Suppressor macrophage treated with lipopolysaccharide for 1 hour (primary cell): ENCODE measurements at regions not wholly inside any gene's neighbourhood (a gene's known extent, or its start where the extent isn't known, plus 50 kb on each side); places are given as distances from the start of the nearest gene placed in this dataset.
A peak's percentile ranks its signal among the peaks of the same experiment; 100 is the strongest.
"Not testable (repeated sequence)": the region's sequence is repeated elsewhere in the genome, so short reads cannot be mapped to it uniquely, and the experiment has no call there.

Experiments used
- DNase-seq, 3 donors: peaks; one replicate each; pipeline ENCODE4 v3.0.0-alpha.2; 2020 to 2022

DNA sequence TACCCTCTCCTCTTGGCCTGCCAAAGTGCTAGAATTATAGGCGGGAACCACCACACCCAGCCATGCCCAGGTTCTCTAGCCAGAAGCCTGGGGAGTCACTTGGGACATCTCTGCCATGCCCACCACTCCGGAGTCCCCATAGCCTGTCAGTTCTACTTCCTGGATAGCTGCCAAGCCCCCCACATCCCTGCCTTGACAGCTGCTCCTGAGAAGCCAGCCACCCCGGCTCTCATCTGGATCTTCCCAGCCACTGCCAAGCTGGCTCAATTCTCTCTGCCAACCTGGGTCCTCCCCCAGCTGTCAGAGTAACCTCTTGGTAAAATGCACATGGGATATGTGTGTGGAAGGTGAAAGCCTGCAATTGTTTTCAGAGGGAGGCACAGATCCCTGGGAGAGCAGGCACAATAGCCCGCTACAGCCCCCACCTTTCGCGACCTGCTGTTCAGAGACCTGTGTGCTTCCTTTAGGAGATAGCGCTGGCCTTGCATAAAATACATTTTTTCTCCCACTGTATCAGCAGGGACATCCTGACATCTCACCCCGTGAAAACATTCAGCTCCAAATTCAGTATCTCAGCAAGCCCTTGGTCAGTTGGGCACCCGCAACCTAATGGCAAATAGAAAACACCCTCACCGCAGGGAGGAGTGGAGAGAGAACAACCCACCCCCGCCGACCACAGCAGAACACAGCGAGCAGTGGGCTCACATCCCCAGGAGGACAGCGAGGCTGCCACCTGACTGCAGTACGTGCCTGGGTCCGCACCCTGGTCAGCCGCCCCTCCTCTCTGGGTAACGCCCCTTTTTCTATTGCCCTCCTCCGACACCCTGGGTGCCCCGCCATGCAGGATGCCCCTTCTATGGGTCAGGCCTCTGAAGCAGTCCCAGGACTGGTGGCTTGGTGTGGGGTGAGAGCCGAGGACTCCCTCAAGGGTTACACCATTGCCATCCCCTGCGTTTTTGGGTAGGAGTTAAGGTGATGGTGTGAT, 1342.2 kb downstream of the BRD1 start:
- no peak for DNase-seq

DNA sequence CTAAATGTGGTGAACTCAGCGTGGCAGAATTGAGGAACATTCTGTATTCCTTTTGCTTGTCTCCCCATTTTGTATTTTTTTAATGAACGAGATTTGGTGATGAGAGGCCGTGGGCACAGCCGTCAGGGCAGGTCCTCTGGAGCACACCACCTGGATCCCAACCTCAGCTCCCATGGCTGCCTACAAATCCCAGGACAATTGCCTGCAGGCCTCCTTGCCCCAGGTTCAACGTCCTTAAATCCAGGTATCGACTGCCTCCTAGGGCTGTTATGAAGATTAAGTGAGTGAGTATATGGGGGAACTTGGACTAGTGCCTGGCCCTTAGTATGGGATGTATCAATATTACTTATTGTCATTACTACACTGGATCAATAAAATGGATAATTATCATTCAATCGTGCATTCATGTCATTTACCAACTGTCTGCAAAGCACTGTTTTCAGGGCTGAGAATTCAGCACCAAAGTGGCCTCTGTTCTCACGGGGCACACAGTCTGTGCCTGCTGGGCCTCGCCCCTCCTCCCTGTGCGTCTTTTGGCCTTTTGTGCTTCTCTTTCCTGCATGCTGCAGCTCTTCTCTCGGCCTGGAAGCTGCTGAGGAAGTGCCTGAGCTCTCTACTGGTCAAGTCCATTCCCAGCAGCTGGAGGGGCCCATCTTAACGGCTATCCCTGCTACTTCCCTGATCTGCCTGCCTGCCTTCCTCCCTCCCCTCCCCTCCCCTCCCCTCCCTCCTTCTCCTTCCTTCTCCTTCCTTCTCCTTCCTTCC, 1343.7 kb downstream of the BRD1 start:
- DNase-seq: no peak

GRCh38 chr22:48482771-48483170, 1344.9 kb downstream of the BRD1 start:
- DNase-seq: no peak

GRCh38 chr22:48482198-48482597, 1345.5 kb downstream of the BRD1 start:
- DNase-seq: not testable (repeated sequence)

- DNase-seq: no peak
Measured at GRCh38 chr22:48481748-48482147, 1345.9 kb downstream of the BRD1 start.

DNA sequence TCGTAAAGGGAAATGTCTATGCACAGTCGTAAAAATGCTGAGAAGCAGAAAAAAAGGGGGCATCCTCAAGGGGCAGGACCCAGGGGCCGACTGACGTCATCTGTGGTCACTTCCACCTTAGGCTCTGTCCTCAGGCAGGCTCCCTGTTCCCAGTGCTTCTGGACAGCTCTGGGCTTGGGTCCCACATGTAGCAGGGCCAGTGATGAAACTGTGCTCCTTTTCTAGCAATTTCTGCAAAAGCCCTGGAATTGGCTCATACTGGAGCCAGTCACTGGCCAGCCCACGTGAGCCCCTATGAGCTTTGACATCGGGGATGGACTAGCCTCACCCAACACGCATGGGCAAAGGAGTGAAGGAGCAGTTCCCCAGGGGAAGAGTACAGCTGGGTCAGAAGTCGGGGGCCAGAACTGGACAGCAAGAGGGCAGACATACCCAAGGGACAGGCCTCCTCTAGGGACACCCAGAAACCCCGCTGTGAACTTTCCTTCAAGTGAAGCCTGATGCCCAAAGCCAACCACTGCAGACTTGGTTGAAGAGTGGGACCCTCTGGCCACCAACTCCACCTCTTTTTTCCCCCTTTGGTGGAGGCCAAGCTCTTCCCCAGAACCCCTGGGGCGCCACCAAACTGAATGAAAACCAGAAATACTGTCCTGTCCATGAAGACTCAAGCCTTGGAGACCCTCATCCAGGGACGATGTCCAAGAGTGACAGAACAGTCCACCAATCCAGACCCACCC, 1349.0 kb downstream of the BRD1 start:
- no peak for DNase-seq

DNA sequence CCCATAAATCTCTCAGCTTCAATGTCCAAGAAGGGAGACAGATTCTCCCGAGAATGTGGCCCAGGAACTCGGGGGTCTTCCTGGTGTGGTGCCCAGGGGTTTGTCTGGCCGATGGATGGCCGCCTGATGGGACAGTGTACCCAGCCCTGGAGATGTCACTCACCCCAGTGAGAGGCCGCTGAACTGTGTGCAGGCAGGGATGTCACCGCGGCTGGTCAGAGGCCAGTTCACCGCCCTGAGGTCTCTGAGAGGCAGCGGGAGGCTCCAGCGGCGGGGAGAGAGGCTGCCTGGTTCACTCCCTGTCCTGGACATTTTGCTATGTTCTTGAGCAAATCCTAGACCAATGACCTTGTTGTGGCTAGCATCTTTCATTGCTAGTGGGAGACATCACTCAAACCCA, 1349.5 kb downstream of the BRD1 start:
- no peak for DNase-seq

GRCh38 chr22:48477031-48477721, 1350.5 kb downstream of the BRD1 start:
- DNase-seq: no peak

GRCh38 chr22:48476577-48476976, 1351.1 kb downstream of the BRD1 start:
- no peak for DNase-seq

DNA sequence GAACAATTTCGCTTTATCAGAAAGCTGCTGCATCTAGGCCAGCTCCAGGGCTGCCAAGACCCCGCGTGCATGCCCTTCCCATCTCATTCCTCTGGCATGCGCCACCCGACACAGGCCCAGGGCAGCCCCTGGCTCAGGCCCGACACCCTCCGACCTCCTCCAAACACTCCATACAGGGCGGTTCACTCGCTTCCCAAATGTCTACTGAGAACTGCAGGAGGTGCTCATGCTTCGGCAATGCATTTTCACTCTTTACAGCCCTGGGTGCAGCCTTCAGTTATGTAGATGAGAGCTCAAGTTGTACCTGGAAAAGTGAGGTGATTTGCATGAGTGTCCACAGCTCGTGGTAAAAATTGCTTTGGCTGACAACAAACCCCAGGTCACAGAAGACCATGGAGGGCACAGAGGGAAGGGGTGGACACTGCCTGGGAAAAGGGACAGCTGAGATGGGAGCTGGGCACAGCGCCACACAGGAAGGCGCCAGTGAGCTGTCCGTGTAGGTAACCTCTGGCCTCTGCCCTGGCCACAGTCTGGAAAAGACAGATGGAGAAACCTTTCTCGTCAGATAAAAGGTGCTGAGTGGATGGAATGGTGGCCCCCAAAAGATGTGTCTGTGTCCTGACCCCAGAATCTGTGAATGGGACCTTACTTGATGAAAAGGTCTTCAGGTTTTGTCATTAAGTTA, 1351.9 kb downstream of the BRD1 start:
- no peak for DNase-seq

DNA sequence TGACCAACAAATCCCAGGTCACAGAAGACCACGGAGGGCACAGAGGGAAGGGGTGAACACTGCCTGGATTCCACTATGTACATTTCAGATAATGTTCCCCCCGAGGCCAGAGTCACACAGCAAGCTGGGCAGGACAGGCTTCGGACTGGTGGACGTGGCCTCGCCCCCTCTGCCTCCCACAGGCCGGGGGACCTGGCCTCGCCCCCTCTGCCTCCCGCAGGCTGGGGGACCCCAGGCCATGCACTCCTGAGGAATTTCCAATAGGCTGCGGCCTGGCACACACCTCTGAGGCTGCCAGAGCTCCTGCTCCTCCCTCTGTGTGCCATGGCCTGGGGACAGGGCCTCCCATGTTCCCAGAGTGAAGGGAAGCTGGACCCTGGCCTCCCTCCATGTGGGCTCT, 1352.8 kb downstream of the BRD1 start:
- no peak for DNase-seq

DNA sequence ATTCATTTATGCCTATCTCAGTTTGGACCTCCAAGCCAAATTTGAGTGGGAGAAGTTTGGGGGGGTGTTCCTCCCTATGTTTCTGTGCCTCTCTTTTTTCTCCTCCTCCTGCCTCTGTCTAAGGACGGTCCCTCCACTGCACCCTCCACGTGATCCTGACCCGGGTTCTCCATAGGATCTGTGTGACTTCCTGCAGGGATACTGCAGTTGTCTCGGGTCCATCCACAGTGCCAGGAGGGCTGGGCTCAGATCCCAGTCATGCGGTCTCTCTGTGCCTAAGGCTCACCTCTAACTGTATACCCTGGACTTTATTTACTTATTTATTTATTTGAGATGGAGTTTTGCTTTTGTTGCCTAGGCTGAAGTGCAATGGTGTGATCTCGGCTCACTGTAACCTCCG, 1354.5 kb downstream of the BRD1 start:
- DNase-seq: no peak

GRCh38 chr22:48464246-48464645, 1363.4 kb downstream of the BRD1 start:
- DNase-seq: no peak

- DNase-seq: no peak
Measured at GRCh38 chr22:48459859-48460823, 1367.5 kb downstream of the BRD1 start.

DNA sequence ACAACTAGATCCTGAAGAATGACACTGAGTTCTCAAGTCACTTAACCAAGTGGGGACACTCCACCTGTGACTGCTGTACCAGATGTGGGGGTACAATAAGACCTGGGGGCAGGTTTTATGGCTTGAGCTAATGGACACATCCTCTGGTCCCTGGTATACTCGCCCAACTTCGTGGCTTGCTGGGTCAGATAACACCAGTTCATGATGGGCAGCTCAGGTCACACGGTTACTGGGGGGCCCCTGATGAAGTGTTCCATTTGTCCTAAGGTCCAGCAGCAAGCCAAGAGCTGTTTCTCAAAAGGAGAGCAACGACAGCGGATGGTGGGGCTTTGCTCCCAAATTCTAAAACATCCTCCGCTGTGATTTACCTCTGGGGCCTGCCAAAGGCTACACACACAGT, 1368.4 kb downstream of the BRD1 start:
- DNase-seq: no peak

DNA sequence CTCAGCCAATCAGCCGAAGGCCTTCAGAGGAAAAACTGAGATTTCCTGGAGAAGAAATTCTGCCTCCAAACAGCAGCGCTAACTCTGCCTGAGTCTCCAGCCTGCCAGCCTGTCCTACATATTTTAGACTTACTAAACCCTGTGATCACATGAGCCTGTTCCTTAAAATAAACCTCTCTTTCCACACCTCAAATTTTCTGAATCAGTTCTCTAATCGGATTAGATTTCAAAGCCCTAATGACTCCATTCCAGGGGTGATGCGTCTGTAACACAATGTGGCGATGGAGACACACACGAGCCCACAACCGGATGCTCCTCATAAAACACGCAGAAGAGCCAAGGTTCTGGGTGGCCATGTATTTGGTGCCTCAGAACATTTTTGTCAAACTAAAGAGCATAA, 1371.2 kb downstream of the BRD1 start:
- peak in 1 of 3 donors; percentile 0 for DNase-seq

GRCh38 chr22:48453751-48454485, 1373.8 kb downstream of the BRD1 start:
- DNase-seq: no peak

DNA sequence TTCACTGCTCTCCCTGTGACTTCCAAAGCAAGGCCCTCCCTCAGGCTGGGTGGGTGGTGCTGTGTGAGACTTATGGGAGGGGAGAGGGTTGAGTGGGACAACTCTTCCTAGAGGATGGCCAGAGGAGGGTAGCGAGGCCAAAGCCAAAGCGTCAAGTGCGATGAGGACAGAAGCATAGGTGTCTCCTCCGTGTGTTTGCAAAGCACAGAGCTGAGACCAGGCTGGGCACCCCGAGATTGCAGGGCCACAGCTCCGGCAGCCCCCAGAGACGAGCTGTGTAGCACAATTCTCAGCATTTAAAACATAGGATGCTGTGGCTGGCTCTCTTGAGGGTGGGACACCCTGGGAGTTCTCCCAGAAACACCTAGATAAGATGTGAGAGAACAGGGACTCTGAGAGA, 1374.5 kb downstream of the BRD1 start:
- DNase-seq: no peak

- DNase-seq: no peak
Measured at GRCh38 chr22:48452766-48453165, 1374.9 kb downstream of the BRD1 start.

- no peak for DNase-seq
Measured at GRCh38 chr22:48451891-48452290, 1375.8 kb downstream of the BRD1 start.
